ENCODE measurements at regions not wholly inside any gene's neighbourhood (a gene's known extent, or its start where the extent isn't known, plus 50 kb on each side); places are given as distances from the start of the nearest gene placed in this dataset.

GRCh38 chr11:25596701-25597100 is 735.2 kb upstream of the ANO3 start:
- TF ChIP-seq CTCF (IDR thresholded peaks at IDR 0.05; ENCODE audit: insufficient read depth, low read depth, low read length, missing control alignments) = no peak
- DNase-seq (ENCODE audit: low read depth) = no peak
- no peak overlapping the region for H3K4me3 ChIP-seq (ENCODE audit: low read depth, low read length)

- H3K4me3 ChIP-seq (ENCODE audit: low read depth, low read length) = no peak overlapping the region
- no peak for TF ChIP-seq CTCF (IDR thresholded peaks at IDR 0.05; ENCODE audit: insufficient read depth, low read depth, low read length, missing control alignments)
- DNase-seq (ENCODE audit: low read depth) = no peak
Measured at GRCh38 chr11:25597696-25598095, 734.2 kb upstream of the ANO3 start.

GRCh38 chr11:25602149-25602548 is 729.8 kb upstream of the ANO3 start:
- no peak for TF ChIP-seq CTCF (IDR thresholded peaks at IDR 0.05; ENCODE audit: insufficient read depth, low read depth, low read length, missing control alignments)
- DNase-seq (ENCODE audit: low read depth) = no peak
- H3K4me3 ChIP-seq (ENCODE audit: low read depth, low read length) = no peak overlapping the region

GRCh38 chr11:25602959-25603358 is 729.0 kb upstream of the ANO3 start:
- no peak overlapping the region for H3K4me3 ChIP-seq (ENCODE audit: low read depth, low read length)
- TF ChIP-seq CTCF (IDR thresholded peaks at IDR 0.05; ENCODE audit: insufficient read depth, low read depth, low read length, missing control alignments) = no peak
- no peak for DNase-seq (ENCODE audit: low read depth)

- no peak overlapping the region for H3K4me3 ChIP-seq (ENCODE audit: low read depth, low read length)
- TF ChIP-seq CTCF (IDR thresholded peaks at IDR 0.05; ENCODE audit: insufficient read depth, low read depth, low read length, missing control alignments) = no peak
- no peak for DNase-seq (ENCODE audit: low read depth)
Measured at GRCh38 chr11:25612806-25613205, 719.1 kb upstream of the ANO3 start.

- TF ChIP-seq CTCF (IDR thresholded peaks at IDR 0.05; ENCODE audit: insufficient read depth, low read depth, low read length, missing control alignments) = no peak
- no peak for DNase-seq (ENCODE audit: low read depth)
- H3K4me3 ChIP-seq (ENCODE audit: low read depth, low read length) = no peak overlapping the region
Measured at GRCh38 chr11:25613451-25613850, 718.5 kb upstream of the ANO3 start.

- no peak for TF ChIP-seq CTCF (IDR thresholded peaks at IDR 0.05; ENCODE audit: insufficient read depth, low read depth, low read length, missing control alignments)
- DNase-seq (ENCODE audit: low read depth) = no peak
- no peak overlapping the region for H3K4me3 ChIP-seq (ENCODE audit: low read depth, low read length)
Measured at GRCh38 chr11:25613865-25614264, 718.1 kb upstream of the ANO3 start.

Data from GM12865 (cell line).